ENCODE measurements at regions not wholly inside any gene's neighbourhood (a gene's known extent, or its start where the extent isn't known, plus 50 kb on each side); places are given as distances from the start of the nearest gene placed in this dataset.

DNA sequence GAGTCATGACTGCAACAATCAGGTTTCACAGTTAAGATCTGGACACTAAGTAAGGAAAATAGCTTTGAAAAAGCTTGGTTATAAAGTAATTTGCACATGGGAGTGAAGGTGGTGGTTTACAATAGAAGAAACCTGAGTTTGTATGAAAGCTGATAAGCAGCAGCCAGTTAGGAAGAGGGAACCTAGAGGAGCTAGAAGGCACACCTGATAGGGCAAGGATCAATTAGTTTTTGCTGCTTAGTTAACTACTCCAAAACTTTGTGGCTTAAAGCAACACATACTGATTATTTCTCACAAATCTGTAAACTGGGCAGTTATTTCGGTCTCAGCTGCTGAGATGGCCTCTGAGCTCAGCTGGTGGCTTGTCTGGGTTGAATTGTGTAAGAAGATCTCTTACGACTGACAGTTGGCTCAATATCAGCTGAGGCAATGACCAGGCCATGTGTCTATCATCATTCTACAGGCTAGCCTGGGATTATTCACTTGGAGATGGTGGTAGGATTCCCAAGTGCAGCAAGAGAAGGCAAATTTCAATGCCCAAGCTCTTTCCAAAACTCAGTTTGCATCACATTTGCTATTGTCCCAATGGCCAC is 255.0 kb upstream of the PITX2 start:
- Mint-ChIP-seq H3K4me1 (peaks cover 10% of the 10 kb centered on the region), H3K9me3 (peaks cover 5% of the 10 kb centered on the region), H3K36me3 (ENCODE audit: low read depth) (peaks cover 4% of the 10 kb centered on the region), H3K4me3 (no peak overlapping the region), H3K27me3 (ENCODE audit: low read depth) (no peaks in the 10 kb centered on the region), H3K27ac (no peak overlapping the region)
- TF ChIP-seq, protein P1, sequence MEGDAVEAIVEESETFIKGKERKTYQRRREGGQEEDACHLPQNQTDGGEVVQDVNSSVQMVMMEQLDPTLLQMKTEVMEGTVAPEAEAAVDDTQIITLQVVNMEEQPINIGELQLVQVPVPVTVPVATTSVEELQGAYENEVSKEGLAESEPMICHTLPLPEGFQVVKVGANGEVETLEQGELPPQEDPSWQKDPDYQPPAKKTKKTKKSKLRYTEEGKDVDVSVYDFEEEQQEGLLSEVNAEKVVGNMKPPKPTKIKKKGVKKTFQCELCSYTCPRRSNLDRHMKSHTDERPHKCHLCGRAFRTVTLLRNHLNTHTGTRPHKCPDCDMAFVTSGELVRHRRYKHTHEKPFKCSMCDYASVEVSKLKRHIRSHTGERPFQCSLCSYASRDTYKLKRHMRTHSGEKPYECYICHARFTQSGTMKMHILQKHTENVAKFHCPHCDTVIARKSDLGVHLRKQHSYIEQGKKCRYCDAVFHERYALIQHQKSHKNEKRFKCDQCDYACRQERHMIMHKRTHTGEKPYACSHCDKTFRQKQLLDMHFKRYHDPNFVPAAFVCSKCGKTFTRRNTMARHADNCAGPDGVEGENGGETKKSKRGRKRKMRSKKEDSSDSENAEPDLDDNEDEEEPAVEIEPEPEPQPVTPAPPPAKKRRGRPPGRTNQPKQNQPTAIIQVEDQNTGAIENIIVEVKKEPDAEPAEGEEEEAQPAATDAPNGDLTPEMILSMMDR (IDR thresholded peaks at IDR 0.05; ENCODE audit: unreplicated experiment in 3 of 3) = no peak

DNA sequence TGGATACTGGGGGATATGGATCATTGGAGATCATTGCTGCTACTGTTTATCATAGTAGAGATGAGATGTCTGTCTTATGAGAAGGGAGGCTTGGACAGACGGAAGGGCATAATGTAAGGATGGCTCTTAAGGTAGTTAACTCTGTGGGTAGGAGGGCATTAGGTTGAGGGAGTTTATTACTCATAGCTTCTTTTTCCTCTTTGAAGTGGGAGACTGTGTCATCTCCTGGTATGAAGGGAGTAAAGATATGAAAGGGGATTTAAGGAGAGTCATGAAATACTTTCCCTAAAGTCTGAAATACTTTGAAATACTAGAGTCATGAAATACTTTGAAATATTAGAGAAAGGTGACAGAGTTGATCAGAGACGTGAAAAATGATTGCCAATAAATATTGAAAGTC is 255.5 kb upstream of the PITX2 start:
- Mint-ChIP-seq H3K27me3 (ENCODE audit: low read depth) (no peaks in the 10 kb centered on the region), H3K36me3 (ENCODE audit: low read depth) (peaks cover 4% of the 10 kb centered on the region), H3K9me3 (peaks cover 5% of the 10 kb centered on the region), H3K27ac (no peak overlapping the region), H3K4me1 (peaks cover 10% of the 10 kb centered on the region), H3K4me3 (no peak overlapping the region)
- TF ChIP-seq, protein P1 (IDR thresholded peaks at IDR 0.05; ENCODE audit: unreplicated experiment in 3 of 3) = no peak

DNA sequence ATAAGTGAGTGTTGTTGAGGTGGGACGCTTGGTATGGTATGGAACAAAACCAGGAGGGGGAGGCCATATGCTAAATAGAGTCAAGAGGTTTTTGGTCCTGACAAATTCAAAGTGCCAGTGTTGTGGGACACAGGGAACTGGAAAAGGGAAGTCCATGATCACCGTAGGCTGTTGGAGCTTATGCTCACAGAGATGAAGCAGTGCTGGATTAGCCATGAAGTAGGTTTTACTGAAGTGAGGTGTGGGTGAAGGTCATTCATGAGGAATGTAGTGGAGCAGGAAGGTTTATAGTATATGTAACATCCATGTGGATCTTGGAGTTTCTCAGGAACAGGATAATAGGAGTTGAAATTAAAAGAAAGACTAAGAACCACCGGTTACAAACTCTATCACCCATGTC is 256.1 kb upstream of the PITX2 start:
- TF ChIP-seq, protein P1 (IDR thresholded peaks at IDR 0.05; ENCODE audit: unreplicated experiment in 3 of 3) = no peak
- H3K4me3 Mint-ChIP-seq = no peak overlapping the region
- peaks cover 4% of the 10 kb centered on the region for H3K36me3 Mint-ChIP-seq (ENCODE audit: low read depth)
- H3K27ac Mint-ChIP-seq = no peak overlapping the region
- no peaks in the 10 kb centered on the region for H3K27me3 Mint-ChIP-seq (ENCODE audit: low read depth)
- peaks cover 5% of the 10 kb centered on the region for H3K9me3 Mint-ChIP-seq
- peaks cover 10% of the 10 kb centered on the region for H3K4me1 Mint-ChIP-seq

DNA sequence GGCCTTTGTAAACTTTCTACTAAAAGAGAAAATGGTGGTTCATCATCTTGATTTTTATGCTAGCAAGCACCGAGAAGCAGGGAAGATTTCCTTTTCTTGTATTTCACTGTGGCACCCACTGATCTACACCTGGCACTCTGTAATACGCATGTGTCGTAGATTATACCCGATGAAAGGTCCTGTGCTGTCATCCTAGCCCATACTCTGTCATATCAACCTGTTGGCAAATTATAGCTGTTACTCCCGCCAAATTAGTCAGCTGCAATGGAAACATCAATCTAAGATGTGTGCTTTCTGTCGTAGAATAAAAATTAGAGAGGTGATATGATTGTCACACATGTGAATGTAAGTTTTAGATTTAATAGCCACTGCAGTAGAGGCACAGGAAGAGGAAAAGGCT is 263.4 kb upstream of the PITX2 start:
- Mint-ChIP-seq H3K27ac (no peak overlapping the region), H3K4me1 (no peaks in the 10 kb centered on the region), H3K27me3 (ENCODE audit: low read depth) (no peaks in the 10 kb centered on the region), H3K36me3 (ENCODE audit: low read depth) (no peaks in the 10 kb centered on the region), H3K4me3 (no peak overlapping the region), H3K9me3 (peaks cover 5% of the 10 kb centered on the region)
- TF ChIP-seq, protein P1 (IDR thresholded peaks at IDR 0.05; ENCODE audit: unreplicated experiment in 3 of 3) = no peak

DNA sequence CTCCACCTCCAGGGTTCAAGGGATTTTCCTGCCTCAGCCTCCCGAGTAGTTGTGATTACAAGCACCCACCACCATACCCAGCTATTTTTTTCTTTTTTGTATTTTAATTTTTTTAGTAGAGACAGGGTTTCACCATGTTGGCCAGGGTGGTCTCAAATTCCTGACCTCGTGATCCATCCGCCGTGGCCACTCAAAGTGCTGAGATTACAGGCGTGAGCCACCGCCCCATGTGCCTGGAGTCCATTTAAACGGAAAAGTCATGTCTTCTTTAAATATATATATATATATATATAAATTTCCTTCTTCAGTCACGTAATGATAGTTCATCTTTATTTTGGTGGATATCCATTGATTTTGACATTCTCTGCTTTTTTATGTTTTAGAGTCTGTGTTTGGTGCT is 264.0 kb upstream of the PITX2 start:
- Mint-ChIP-seq H3K27me3 (ENCODE audit: low read depth) (no peaks in the 10 kb centered on the region), H3K4me1 (no peaks in the 10 kb centered on the region), H3K9me3 (peaks cover 7% of the 10 kb centered on the region), H3K27ac (no peak overlapping the region), H3K36me3 (ENCODE audit: low read depth) (no peaks in the 10 kb centered on the region), H3K4me3 (no peak overlapping the region)
- TF ChIP-seq, protein P1 (IDR thresholded peaks at IDR 0.05; ENCODE audit: unreplicated experiment in 3 of 3) = no peak

DNA sequence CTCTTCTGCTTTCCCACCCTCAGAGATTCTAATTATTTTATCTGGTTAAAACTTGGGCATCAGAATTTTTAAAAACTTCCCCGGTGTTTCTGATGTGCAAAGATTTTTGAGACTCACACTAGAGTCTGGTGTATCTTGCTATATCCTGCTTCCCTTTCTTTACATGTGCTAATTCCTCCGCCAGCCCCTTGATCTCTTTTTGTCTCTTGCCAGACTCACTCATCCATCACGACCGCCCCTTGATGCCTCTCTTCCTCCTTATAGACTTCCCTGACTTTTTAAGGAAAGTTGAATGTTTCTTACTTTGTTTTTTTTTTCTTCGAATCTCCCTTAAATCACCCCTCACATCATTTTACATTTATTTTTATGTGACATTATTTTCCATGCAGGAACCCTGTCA is 274.9 kb upstream of the PITX2 start:
- Mint-ChIP-seq H3K4me1 (peaks cover 13% of the 10 kb centered on the region), H3K9me3 (no peaks in the 10 kb centered on the region), H3K27ac (no peak overlapping the region), H3K27me3 (ENCODE audit: low read depth) (no peaks in the 10 kb centered on the region), H3K4me3 (no peak overlapping the region), H3K36me3 (ENCODE audit: low read depth) (no peaks in the 10 kb centered on the region)
- TF ChIP-seq, protein P1 (IDR thresholded peaks at IDR 0.05; ENCODE audit: unreplicated experiment in 3 of 3) = no peak
